ENCODE measurements at regions not wholly inside any gene's neighbourhood (a gene's known extent, or its start where the extent isn't known, plus 50 kb on each side); places are given as distances from the start of the nearest gene placed in this dataset.

GRCh38 chr17:14744761-14745473 lies 444.0 kb downstream of the HS3ST3B1 start:
- Histone ChIP-seq H3K4me3 (no peak overlapping the region), H3K27ac (no peak overlapping the region)
- TF ChIP-seq CTCF (IDR thresholded peaks at IDR 0.05) = no peak

DNA sequence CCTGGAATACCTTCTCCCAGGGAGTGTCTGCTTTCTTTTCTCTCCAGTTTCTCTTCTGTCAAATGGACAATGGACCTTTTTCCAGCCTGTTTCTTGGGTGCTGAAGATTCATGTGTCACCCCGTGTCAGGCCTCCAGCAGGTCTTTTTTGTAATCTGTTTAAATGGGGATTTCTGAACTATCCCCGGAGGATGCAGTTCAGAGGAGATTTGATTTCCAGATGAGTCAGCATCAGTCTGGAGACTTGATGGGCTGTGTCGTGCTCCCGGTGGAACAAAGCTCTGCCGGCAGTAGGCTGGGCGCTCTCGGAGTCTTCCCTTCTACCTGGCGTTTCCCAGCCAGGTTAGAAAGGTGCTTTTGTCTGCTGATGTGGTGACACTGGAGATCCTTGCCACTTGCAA lies 440.6 kb downstream of the HS3ST3B1 start:
- no peak for DNase-seq (ENCODE audit: low spot score)
- no peak for TF ChIP-seq CTCF (IDR thresholded peaks at IDR 0.05)

More at GRCh38 chr17:14744761-14745473, 444.0 kb downstream of the HS3ST3B1 start:
- DNase-seq (ENCODE audit: low spot score) = no peak

DNA sequence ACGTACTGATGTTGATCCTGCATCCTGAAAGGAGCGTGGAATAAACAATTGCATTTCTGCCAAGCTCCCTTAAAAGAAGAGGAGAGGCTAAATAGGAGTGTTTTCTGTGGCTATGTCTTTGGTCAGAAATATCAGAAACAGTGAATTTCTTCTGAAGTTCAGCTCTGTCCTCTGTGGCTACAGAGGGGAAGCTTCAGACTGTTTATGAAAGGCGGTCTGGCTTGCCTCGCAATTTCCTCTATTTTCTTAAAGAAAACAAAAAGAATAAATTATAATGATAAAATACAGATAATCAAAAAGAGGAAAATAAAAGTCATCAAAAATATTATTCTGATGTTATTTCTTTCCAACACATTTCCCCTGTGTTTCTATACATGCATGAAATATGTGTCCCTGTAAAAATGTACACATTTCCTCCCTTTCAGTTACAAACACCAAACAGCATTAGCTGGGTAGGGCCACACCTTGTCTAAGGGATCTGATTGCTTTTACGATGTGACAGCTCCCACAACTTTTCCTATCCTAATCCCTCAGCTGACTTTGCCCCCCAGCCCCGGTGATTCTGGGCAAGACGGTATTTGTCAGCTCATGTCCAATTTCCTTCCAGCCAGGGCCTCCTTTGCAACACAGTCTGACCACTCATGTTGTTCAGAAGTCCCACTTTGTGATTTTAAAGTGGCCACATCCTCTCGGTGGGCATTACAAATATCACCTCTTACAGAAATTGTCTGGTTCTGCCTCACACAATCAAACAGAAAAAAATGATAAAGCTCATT lies 439.0 kb downstream of the HS3ST3B1 start:
- TF ChIP-seq CTCF (IDR thresholded peaks at IDR 0.05) = no peak
- Histone ChIP-seq H3K27ac (no peak overlapping the region), H3K4me3 (no peak overlapping the region)
- no peak for DNase-seq (ENCODE audit: low spot score)

More for the DNA sequence above, 440.6 kb downstream of the HS3ST3B1 start:
- Histone ChIP-seq H3K27ac (no peak overlapping the region), H3K4me3 (no peak overlapping the region)

DNA sequence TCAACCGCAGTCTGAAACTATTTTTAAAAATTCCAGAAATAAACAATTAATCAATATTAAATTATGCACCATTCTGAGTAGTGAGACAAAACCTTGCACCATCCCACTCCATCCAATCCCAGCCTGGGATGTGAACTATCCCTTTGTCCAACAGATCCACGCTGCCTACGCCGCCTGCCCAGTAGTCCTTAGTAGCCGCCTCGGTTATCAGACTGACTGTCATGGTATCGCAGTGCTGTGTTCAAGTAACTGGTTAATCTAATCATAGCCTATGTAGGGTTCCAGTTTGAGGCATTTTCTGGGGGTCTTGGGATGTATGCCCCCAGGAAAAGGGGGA lies 437.7 kb downstream of the HS3ST3B1 start:
- no peak for TF ChIP-seq CTCF (IDR thresholded peaks at IDR 0.05)
- DNase-seq (ENCODE audit: low spot score) = no peak
- Histone ChIP-seq H3K27ac (peak overlapping the region in 1 of 2 donors; percentile 31), H3K4me3 (no peak overlapping the region)

DNA sequence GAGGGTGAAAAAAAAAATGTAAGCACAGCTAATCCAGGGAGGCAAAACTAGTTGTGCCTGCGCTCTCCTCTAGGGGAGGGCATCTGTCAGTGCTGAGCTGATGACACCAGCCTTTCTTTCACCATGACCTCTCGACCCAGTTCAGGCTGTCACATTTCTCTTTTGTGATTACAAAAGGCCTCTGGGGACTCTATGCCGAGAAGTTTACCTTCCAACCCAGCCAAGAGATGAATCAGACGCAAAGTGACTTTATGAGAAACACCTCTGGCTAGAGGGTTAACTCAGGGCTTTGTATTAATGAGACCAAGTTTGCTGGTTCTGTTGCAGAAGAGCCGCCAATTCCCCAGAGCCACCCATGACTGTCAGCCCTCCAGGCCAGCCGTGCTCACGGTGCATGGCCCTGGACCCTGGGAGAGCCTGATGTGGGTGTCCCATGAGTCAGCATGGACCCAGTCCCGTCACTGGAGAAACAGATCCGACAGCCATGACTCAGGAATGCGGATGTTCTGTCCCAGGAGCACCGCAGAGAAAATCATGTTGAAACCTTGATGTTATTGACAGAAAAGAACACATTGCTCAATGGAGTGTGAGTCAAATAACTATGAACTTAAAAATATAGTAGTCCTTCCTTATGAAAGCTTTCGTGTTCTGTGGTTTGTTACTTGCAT lies 437.2 kb downstream of the HS3ST3B1 start:
- Histone ChIP-seq H3K4me3 (no peak overlapping the region), H3K27ac (peak overlapping the region in 1 of 2 donors; percentile 28)
- TF ChIP-seq CTCF (IDR thresholded peaks at IDR 0.05) = no peak
- DNase-seq (ENCODE audit: low spot score) = peak; percentile 81

- Histone ChIP-seq H3K27ac (no peak overlapping the region), H3K4me3 (no peak overlapping the region)
- no peak for DNase-seq (ENCODE audit: low spot score)
- no peak for TF ChIP-seq CTCF (IDR thresholded peaks at IDR 0.05)
Observed at GRCh38 chr17:14736631-14737030, 435.8 kb downstream of the HS3ST3B1 start.
